Lower lobe of right lung (tissue), 2 donors: ENCODE measurements at regions not wholly inside any gene's neighbourhood (a gene's known extent, or its start where the extent isn't known, plus 50 kb on each side); places are given as distances from the start of the nearest gene placed in this dataset.

Source experiments
- ATAC-seq, 2 donors: fragments of 200-7000 bp; cut with Tn5 transposase; one replicate each; pipeline ENCODE4 v1.9.1; 2020 to 2022; ENCODE audit warnings: mild to moderate bottlenecking in 2 of 2, moderate library complexity in 2 of 2
- DNase-seq: peaks from one replicate; pipeline ENCODE4 v3.0.0-alpha.2; 2020
- H3K27ac ChIP-seq: fragments of 200-600 bp; one replicate; pipeline ENCODE4 v1.8.0; 2022
- H3K27me3 ChIP-seq: fragments of 200-600 bp; one replicate; pipeline ENCODE4 v1.8.0; 2022; ENCODE audit warnings: low read depth
- H3K36me3 ChIP-seq: fragments of 200-600 bp; one replicate; pipeline ENCODE4 v1.8.0; 2022; ENCODE audit warnings: mild to moderate bottlenecking
- H3K4me1 ChIP-seq: fragments of 200-600 bp; one replicate; pipeline ENCODE4 v1.8.0; 2022
- H3K4me3 ChIP-seq: fragments of 200-600 bp; one replicate; pipeline ENCODE4 v1.8.0; 2022; ENCODE audit warnings: mild to moderate bottlenecking
- H3K9me3 ChIP-seq: fragments of 200-600 bp; one replicate; pipeline ENCODE4 v1.8.0; 2022
- CTCF ChIP-seq: fragments of 200-600 bp; IDR thresholded peaks from one replicate; pipeline ENCODE4 v1.8.0; 2022; ENCODE audit warnings: antibody characterized with exemption, mild to moderate bottlenecking
- intact Hi-C: fragments of 100-400 bp; cut with DNase I; formaldehyde crosslinking; loops from one replicate; pipeline ENCODE4 v1.11.0; 2022
- donor health status: DM: no; HTN: yes; CAD: no; lungs with severe emphysema.

- no peaks in the 10 kb centered on the region for H3K9me3 ChIP-seq
- no peak overlapping the region for H3K27ac ChIP-seq
- no peak overlapping the region for H3K4me3 ChIP-seq
- ATAC-seq (no peak), DNase-seq (no peak)
- H3K4me1 ChIP-seq = no peaks in the 10 kb centered on the region
- intact Hi-C loops = no loop called here
- no peak for TF ChIP-seq CTCF
- H3K27me3 ChIP-seq = no peaks in the 10 kb centered on the region
- no peaks in the 10 kb centered on the region for H3K36me3 ChIP-seq
Observed at GRCh38 chr14:42163136-42163535, 556.5 kb downstream of the LRFN5 start.

DNA sequence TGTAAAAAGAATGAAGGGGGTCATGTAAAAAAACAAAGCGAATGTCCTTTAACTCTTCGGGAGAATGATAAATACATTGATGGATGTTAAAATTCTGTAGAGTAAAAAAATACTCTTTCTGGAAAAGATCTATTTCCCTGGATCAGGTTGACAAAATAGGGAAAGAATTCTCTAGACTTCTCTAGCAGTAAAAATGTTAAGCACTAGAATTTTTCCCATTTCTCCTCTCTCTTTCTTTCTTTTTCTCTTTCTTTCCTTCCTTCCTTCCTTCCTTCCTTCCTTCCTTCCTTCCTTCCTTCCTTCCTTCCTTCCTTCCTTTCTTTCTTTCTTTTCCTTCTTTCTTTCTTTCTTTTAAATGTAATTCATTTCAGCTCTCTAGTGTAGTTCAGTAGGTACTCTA is 552.5 kb downstream of the LRFN5 start:
- Histone ChIP-seq H3K4me3 (no peak overlapping the region), H3K4me1 (no peaks in the 10 kb centered on the region), H3K36me3 (no peaks in the 10 kb centered on the region), H3K27ac (no peak overlapping the region), H3K9me3 (no peaks in the 10 kb centered on the region), H3K27me3 (no peaks in the 10 kb centered on the region)
- TF ChIP-seq CTCF = no peak
- intact Hi-C loops = no loop called here
- ATAC-seq = no peak
- DNase-seq = no peak

- no peak for ATAC-seq
- intact Hi-C loops = no loop called here
- H3K27ac ChIP-seq = no peak overlapping the region
- DNase-seq = no peak
- no peak overlapping the region for H3K4me3 ChIP-seq
- TF ChIP-seq CTCF = no peak
- no peaks in the 10 kb centered on the region for H3K27me3 ChIP-seq
- no peaks in the 10 kb centered on the region for H3K36me3 ChIP-seq
- H3K4me1 ChIP-seq = no peaks in the 10 kb centered on the region
- H3K9me3 ChIP-seq = no peaks in the 10 kb centered on the region
Observed at GRCh38 chr14:42149609-42150261, 543.1 kb downstream of the LRFN5 start.

GRCh38 chr14:42145766-42146165 is 539.1 kb downstream of the LRFN5 start:
- no peaks in the 10 kb centered on the region for H3K4me1 ChIP-seq
- no peaks in the 10 kb centered on the region for H3K36me3 ChIP-seq
- H3K27ac ChIP-seq = no peak overlapping the region
- H3K9me3 ChIP-seq = no peaks in the 10 kb centered on the region
- H3K4me3 ChIP-seq = no peak overlapping the region
- intact Hi-C loops = no loop called here
- no peaks in the 10 kb centered on the region for H3K27me3 ChIP-seq
- DNase-seq (no peak), ATAC-seq (no peak)
- TF ChIP-seq CTCF = no peak

DNA sequence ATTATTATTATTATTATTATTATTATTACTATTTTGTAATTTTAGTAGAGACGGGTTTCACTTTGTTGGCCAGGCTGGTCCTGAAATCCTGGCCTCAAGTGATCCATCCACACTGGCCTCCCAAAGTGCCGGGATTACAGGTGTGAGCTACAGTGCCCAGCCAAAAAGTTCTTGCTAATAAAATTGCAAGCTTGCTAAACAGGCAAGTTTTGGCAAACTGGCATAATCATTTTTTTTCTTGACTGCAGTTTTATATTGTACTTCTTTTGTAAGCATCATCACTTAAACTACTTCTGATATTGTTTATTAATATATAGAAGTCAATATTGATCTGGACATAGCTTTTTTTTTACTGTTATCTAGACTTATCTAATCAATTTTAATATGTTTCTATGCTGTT is 536.4 kb downstream of the LRFN5 start:
- H3K4me3 ChIP-seq = no peak overlapping the region
- no peaks in the 10 kb centered on the region for H3K9me3 ChIP-seq
- H3K27ac ChIP-seq = no peak overlapping the region
- no peak for TF ChIP-seq CTCF
- no peaks in the 10 kb centered on the region for H3K4me1 ChIP-seq
- intact Hi-C loops = no loop called here
- DNase-seq (no peak), ATAC-seq (no peak)
- H3K27me3 ChIP-seq = no peaks in the 10 kb centered on the region
- no peaks in the 10 kb centered on the region for H3K36me3 ChIP-seq

DNA sequence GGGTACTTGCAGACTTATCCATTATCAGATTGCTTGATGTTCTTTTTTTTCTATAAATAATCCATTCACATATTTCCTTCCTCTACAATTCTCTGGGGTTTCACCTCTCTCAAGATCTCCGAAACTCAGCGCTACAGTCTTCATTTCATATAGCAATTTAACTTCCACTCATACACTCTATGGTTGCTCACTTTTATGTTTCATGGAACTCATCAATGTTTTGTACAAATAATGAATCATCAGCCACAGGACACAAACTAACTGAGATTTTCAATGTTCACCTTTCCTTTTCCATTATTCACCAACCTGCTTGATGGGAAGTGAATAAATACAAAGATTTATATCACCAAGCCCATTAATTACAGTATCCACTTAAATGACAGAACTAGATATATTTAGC is 534.7 kb downstream of the LRFN5 start:
- no peak overlapping the region for H3K27ac ChIP-seq
- intact Hi-C loops = no loop called here

More for the DNA sequence above, 534.7 kb downstream of the LRFN5 start:
- DNase-seq (no peak), ATAC-seq (no peak)
- Histone ChIP-seq H3K4me3 (no peak overlapping the region), H3K27me3 (no peaks in the 10 kb centered on the region), H3K9me3 (no peaks in the 10 kb centered on the region), H3K4me1 (no peaks in the 10 kb centered on the region), H3K36me3 (no peaks in the 10 kb centered on the region)
- no peak for TF ChIP-seq CTCF
